Neural progenitor cell (in vitro differentiated cells): ENCODE measurements at regions not wholly inside any gene's neighbourhood (a gene's known extent, or its start where the extent isn't known, plus 50 kb on each side); places are given as distances from the start of the nearest gene placed in this dataset.

Source experiments
- DNase-seq: peaks from one replicate; pipeline ENCODE4 v3.0.0-alpha.2; 2016; ENCODE audit warnings: low spot score
- H2AFZ ChIP-seq: fragments of 200-600 bp; sonication (generic); replicated peaks from 2 replicates; pipeline ENCODE4 v1.6.1; 2016; ENCODE audit warnings: antibody characterized with exemption
- H3F3A ChIP-seq: fragments of 200-600 bp; sonication (generic); 2 replicates; pipeline ENCODE4 v1.6.1; 2016; ENCODE audit warnings: antibody characterized with exemption, low read depth
- H3K27ac ChIP-seq: fragments of 200-600 bp; sonication (generic); 2 replicates; pipeline ENCODE4 v1.5.1; 2016; ENCODE audit warnings: mild to moderate bottlenecking
- H3K27me3 ChIP-seq: fragments of 200-600 bp; sonication (generic); 2 replicates; pipeline ENCODE4 v1.6.1; 2016; ENCODE audit warnings: mild to moderate bottlenecking, moderate library complexity
- H3K36me3 ChIP-seq: fragments of 200-600 bp; sonication (generic); 2 replicates; pipeline ENCODE4 v1.5.1; 2016
- H3K4me1 ChIP-seq: fragments of 200-600 bp; sonication (generic); 2 replicates; pipeline ENCODE4 v1.6.1; 2016; ENCODE audit warnings: mixed run types
- H3K4me2 ChIP-seq: fragments of 200-600 bp; sonication (generic); 2 replicates; pipeline ENCODE4 v1.6.1; 2016
- H3K4me3 ChIP-seq: fragments of 200-600 bp; sonication (generic); 2 replicates; pipeline ENCODE4 v1.5.1; 2016
- H3K79me2 ChIP-seq: fragments of 200-600 bp; sonication (generic); 2 replicates; pipeline ENCODE4 v1.6.1; 2016; ENCODE audit warnings: low read depth
- H3K9ac ChIP-seq: fragments of 200-600 bp; sonication (generic); 2 replicates; pipeline ENCODE4 v1.6.1; 2016
- H3K9me3 ChIP-seq: fragments of 200-600 bp; sonication (generic); 2 replicates; pipeline ENCODE4 v1.5.1; 2016; ENCODE audit warnings: low read depth
- H4K20me1 ChIP-seq: fragments of 200-600 bp; sonication (generic); 2 replicates; pipeline ENCODE4 v1.6.1; 2016; ENCODE audit warnings: low read depth
- H3K27ac Mint-ChIP-seq: 3 replicates; pipeline ENCODE4 v1.8.0; 2021; ENCODE audit warnings: mixed read lengths
- H3K27me3 Mint-ChIP-seq: 2 replicates; pipeline ENCODE4 v1.8.0; 2022; ENCODE audit warnings: low read depth, mild to moderate bottlenecking, inconsistent platforms, moderate library complexity, mixed read lengths; ENCODE audit not compliant: insufficient read depth
- H3K36me3 Mint-ChIP-seq: 3 replicates; pipeline ENCODE4 v1.8.0; 2021; ENCODE audit warnings: mixed read lengths
- H3K4me1 Mint-ChIP-seq: 3 replicates; pipeline ENCODE4 v1.8.0; 2021; ENCODE audit warnings: mixed read lengths
- H3K4me3 Mint-ChIP-seq: 3 replicates; pipeline ENCODE4 v1.8.0; 2021; ENCODE audit warnings: mild to moderate bottlenecking, moderate library complexity, mixed read lengths
- H3K9me3 Mint-ChIP-seq: 3 replicates; pipeline ENCODE4 v1.8.0; 2020; ENCODE audit warnings: mixed read lengths
- CTCF ChIP-seq: fragments of 200-600 bp; sonication (generic); IDR thresholded peaks from 2 replicates; pipeline ENCODE4 v1.5.1; 2017; ENCODE audit warnings: antibody characterized with exemption, mild to moderate bottlenecking
- EZH2 ChIP-seq: fragments of 200-600 bp; sonication (generic); IDR thresholded peaks from 2 replicates; pipeline ENCODE4 v1.6.1; 2017; ENCODE audit warnings: antibody characterized with exemption, mild to moderate bottlenecking, moderate library complexity
- EZH2phosphoT487 ChIP-seq: fragments of 200-600 bp; sonication (generic); IDR thresholded peaks from 2 replicates; pipeline ENCODE4 v1.6.1; 2017; ENCODE audit warnings: antibody characterized with exemption

GRCh38 chr16:85162478-85163277, 50.4 kb upstream of the CIBAR2 start:
- Histone ChIP-seq H3K27ac (no peak overlapping the region), H3K9ac (no peak overlapping the region), H3K4me1 (peaks cover 10% of the 10 kb centered on the region), H3K4me2 (no peak overlapping the region), H3F3A (peaks cover 4% of the 10 kb centered on the region), H3K79me2 (no peaks in the 10 kb centered on the region), H3K27me3 (no peaks in the 10 kb centered on the region), H3K4me3 (no peak overlapping the region), H3K9me3 (no peaks in the 10 kb centered on the region), H4K20me1 (no peaks in the 10 kb centered on the region), H3K36me3 (no peaks in the 10 kb centered on the region), H2AFZ (no peak overlapping the region)
- peaks cover 57% of the 10 kb centered on the region for H3K4me1 Mint-ChIP-seq
- TF ChIP-seq EZH2phosphoT487 (no peak), CTCF (no peak), EZH2 (no peak)
- DNase-seq, result no peak
- no peaks in the 10 kb centered on the region for H3K9me3 Mint-ChIP-seq
- H3K36me3 Mint-ChIP-seq, result no peaks in the 10 kb centered on the region
- peak overlapping the region; percentile 95 for H3K27ac Mint-ChIP-seq
- no peak overlapping the region for H3K4me3 Mint-ChIP-seq
- H3K27me3 Mint-ChIP-seq, result peaks cover 24% of the 10 kb centered on the region

- H3K27me3 ChIP-seq, result no peaks in the 10 kb centered on the region
- H3K4me2 ChIP-seq, result no peak overlapping the region
- H3K4me1 Mint-ChIP-seq, result peaks cover 58% of the 10 kb centered on the region
- no peak for DNase-seq
- H3K36me3 ChIP-seq, result no peaks in the 10 kb centered on the region
- peaks cover 12% of the 10 kb centered on the region for H3F3A ChIP-seq
- H3K9me3 ChIP-seq, result no peaks in the 10 kb centered on the region
- no peak overlapping the region for H2AFZ ChIP-seq
- no peaks in the 10 kb centered on the region for H3K79me2 ChIP-seq
- no peaks in the 10 kb centered on the region for H3K9me3 Mint-ChIP-seq
- peaks cover 22% of the 10 kb centered on the region for H3K27me3 Mint-ChIP-seq
- no peaks in the 10 kb centered on the region for H4K20me1 ChIP-seq
- no peak overlapping the region for H3K27ac Mint-ChIP-seq
- no peak overlapping the region for H3K4me3 Mint-ChIP-seq
- no peaks in the 10 kb centered on the region for H3K36me3 Mint-ChIP-seq
- peaks cover 8% of the 10 kb centered on the region for H3K4me1 ChIP-seq
- TF ChIP-seq EZH2 (no peak), EZH2phosphoT487 (no peak), CTCF (no peak)
- no peak overlapping the region for H3K27ac ChIP-seq
- H3K4me3 ChIP-seq, result no peak overlapping the region
- H3K9ac ChIP-seq, result no peak overlapping the region
Measured at GRCh38 chr16:85163278-85164112, 51.2 kb upstream of the CIBAR2 start.

GRCh38 chr16:85164431-85164830, 52.2 kb upstream of the CIBAR2 start:
- no peak overlapping the region for H3K27ac ChIP-seq
- no peak for DNase-seq
- H3K27me3 Mint-ChIP-seq, result peaks cover 22% of the 10 kb centered on the region
- no peak overlapping the region for H3K4me3 Mint-ChIP-seq
- H3K4me3 ChIP-seq, result no peak overlapping the region
- no peak overlapping the region for H3K27ac Mint-ChIP-seq
- H3K9ac ChIP-seq, result no peak overlapping the region
- TF ChIP-seq EZH2, result no peak
- no peak for TF ChIP-seq EZH2phosphoT487
- TF ChIP-seq CTCF, result no peak
- peaks cover under 1% of the 10 kb centered on the region for H3K27me3 ChIP-seq
- H3K4me2 ChIP-seq, result no peak overlapping the region
- no peaks in the 10 kb centered on the region for H3K36me3 Mint-ChIP-seq
- H3K9me3 Mint-ChIP-seq, result no peaks in the 10 kb centered on the region
- peaks cover 58% of the 10 kb centered on the region for H3K4me1 Mint-ChIP-seq
- H3K4me1 ChIP-seq, result peaks cover 6% of the 10 kb centered on the region
- H3K79me2 ChIP-seq, result no peaks in the 10 kb centered on the region
- no peaks in the 10 kb centered on the region for H3K9me3 ChIP-seq
- no peaks in the 10 kb centered on the region for H3K36me3 ChIP-seq
- H4K20me1 ChIP-seq, result no peaks in the 10 kb centered on the region
- no peak overlapping the region for H2AFZ ChIP-seq
- H3F3A ChIP-seq, result peaks cover 15% of the 10 kb centered on the region
